ENCODE measurements at regions not wholly inside any gene's neighbourhood (a gene's known extent, or its start where the extent isn't known, plus 50 kb on each side); places are given as distances from the start of the nearest gene placed in this dataset.

DNA sequence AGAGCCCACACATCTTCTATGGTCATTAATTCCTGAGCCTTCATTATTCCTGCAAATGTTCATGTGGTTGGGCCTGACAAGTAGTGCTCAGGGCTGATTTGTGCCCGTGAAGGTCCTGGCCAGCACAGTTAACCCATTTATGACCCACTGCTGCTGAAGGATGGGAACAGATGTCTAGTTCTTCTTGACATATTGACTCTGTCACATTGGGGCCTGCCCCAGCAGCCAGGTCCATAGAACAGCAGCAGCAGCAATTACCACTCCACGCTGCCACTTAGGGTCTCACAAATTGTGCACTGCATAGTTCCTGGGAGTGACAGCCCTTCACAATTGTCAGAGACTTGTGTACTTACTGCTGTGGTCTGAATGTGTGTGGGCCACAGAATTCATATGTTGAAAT is 442.3 kb upstream of the RGPD4 start:
- no peak overlapping the region for H3K4me3 ChIP-seq (replicated peaks; ENCODE audit: insufficient read depth, low read length)

DNA sequence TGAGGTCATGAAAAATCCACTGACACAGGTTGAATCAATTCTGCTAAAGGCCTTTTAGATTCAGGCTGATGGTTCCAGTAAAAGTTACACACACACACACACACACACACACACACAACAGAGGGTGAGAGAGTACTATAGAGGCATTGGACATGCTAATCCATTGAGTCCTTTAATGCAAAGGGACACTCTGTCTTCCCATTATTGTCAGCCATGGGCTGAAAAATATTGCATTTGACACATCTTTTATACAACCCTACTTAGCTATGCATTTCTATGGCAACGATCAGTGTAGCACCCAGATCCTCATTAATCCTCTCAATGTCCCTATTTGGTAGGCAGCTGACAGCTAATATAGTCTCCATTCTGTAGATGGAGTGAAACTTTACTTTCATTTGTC is 440.8 kb upstream of the RGPD4 start:
- Histone ChIP-seq H3K27ac (replicated peaks) (no peak overlapping the region), H3K27me3 (ENCODE audit: insufficient read depth, poor library complexity, severe bottlenecking) (no peaks in the 10 kb centered on the region), H3K4me3 (replicated peaks; ENCODE audit: insufficient read depth, low read length) (no peak overlapping the region)
- no peak for DNase-seq (ENCODE audit: low read depth in 1 of 2, low spot score in 1 of 2)
- TF ChIP-seq GABPA (IDR thresholded peaks at IDR 0.05; ENCODE audit: low read depth) (no peak), POLR2AphosphoS5 (IDR thresholded peaks at IDR 0.05; ENCODE audit: low read depth) (no peak), SPI1 (IDR thresholded peaks at IDR 0.05; ENCODE audit: borderline replicate concordance, low read depth) (no peak)
- TF ChIP-seq, protein P1, sequence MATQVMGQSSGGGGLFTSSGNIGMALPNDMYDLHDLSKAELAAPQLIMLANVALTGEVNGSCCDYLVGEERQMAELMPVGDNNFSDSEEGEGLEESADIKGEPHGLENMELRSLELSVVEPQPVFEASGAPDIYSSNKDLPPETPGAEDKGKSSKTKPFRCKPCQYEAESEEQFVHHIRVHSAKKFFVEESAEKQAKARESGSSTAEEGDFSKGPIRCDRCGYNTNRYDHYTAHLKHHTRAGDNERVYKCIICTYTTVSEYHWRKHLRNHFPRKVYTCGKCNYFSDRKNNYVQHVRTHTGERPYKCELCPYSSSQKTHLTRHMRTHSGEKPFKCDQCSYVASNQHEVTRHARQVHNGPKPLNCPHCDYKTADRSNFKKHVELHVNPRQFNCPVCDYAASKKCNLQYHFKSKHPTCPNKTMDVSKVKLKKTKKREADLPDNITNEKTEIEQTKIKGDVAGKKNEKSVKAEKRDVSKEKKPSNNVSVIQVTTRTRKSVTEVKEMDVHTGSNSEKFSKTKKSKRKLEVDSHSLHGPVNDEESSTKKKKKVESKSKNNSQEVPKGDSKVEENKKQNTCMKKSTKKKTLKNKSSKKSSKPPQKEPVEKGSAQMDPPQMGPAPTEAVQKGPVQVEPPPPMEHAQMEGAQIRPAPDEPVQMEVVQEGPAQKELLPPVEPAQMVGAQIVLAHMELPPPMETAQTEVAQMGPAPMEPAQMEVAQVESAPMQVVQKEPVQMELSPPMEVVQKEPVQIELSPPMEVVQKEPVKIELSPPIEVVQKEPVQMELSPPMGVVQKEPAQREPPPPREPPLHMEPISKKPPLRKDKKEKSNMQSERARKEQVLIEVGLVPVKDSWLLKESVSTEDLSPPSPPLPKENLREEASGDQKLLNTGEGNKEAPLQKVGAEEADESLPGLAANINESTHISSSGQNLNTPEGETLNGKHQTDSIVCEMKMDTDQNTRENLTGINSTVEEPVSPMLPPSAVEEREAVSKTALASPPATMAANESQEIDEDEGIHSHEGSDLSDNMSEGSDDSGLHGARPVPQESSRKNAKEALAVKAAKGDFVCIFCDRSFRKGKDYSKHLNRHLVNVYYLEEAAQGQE (IDR thresholded peaks at IDR 0.05; ENCODE audit: insufficient replicate concordance, low read depth) = no peak
- TF ChIP-seq, protein P2, sequence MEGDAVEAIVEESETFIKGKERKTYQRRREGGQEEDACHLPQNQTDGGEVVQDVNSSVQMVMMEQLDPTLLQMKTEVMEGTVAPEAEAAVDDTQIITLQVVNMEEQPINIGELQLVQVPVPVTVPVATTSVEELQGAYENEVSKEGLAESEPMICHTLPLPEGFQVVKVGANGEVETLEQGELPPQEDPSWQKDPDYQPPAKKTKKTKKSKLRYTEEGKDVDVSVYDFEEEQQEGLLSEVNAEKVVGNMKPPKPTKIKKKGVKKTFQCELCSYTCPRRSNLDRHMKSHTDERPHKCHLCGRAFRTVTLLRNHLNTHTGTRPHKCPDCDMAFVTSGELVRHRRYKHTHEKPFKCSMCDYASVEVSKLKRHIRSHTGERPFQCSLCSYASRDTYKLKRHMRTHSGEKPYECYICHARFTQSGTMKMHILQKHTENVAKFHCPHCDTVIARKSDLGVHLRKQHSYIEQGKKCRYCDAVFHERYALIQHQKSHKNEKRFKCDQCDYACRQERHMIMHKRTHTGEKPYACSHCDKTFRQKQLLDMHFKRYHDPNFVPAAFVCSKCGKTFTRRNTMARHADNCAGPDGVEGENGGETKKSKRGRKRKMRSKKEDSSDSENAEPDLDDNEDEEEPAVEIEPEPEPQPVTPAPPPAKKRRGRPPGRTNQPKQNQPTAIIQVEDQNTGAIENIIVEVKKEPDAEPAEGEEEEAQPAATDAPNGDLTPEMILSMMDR (IDR thresholded peaks at IDR 0.05; ENCODE audit: insufficient read depth, low read length) = no peak

More for the DNA sequence above, 442.3 kb upstream of the RGPD4 start:
- Histone ChIP-seq H3K27ac (replicated peaks) (no peak overlapping the region), H3K27me3 (ENCODE audit: insufficient read depth, poor library complexity, severe bottlenecking) (no peaks in the 10 kb centered on the region)
- no peak for DNase-seq (ENCODE audit: low read depth in 1 of 2, low spot score in 1 of 2)
- TF ChIP-seq SPI1 (IDR thresholded peaks at IDR 0.05; ENCODE audit: borderline replicate concordance, low read depth) = no peak
- TF ChIP-seq, protein P1 (IDR thresholded peaks at IDR 0.05; ENCODE audit: insufficient replicate concordance, low read depth) = no peak
- no peak for TF ChIP-seq GABPA (IDR thresholded peaks at IDR 0.05; ENCODE audit: low read depth)
- TF ChIP-seq, protein P2 (IDR thresholded peaks at IDR 0.05; ENCODE audit: insufficient read depth, low read length) = no peak
- TF ChIP-seq POLR2AphosphoS5 (IDR thresholded peaks at IDR 0.05; ENCODE audit: low read depth) = no peak

DNA sequence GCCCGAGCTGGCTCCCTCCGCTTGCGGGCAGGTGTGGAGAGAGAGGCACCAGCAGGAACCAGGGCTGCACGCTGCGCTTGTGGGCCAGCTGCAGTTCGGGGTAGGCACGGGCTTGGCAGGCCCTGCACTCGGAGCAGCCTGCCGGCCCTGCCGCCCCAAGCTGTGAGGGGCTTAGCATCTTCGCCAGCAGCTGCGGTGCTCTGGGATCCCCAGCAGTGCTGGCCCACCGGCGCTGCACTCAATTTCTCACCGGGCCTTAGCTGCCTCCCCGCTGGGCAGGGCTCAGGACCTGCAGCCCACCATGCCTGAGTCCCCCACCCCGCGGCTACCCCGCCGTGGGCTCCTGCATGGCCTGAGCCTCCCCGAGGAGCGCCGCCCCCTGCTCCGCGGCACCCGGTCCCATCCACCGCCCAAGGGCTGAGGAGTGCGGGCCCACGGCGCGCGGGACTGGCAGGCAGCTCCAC is 434.4 kb upstream of the RGPD4 start:
- Histone ChIP-seq H3K4me3 (replicated peaks; ENCODE audit: insufficient read depth, low read length) (no peak overlapping the region), H3K27ac (replicated peaks) (no peak overlapping the region), H3K27me3 (ENCODE audit: insufficient read depth, poor library complexity, severe bottlenecking) (no peaks in the 10 kb centered on the region)
- no peak for DNase-seq (ENCODE audit: low read depth in 1 of 2, low spot score in 1 of 2)
- TF ChIP-seq GABPA (IDR thresholded peaks at IDR 0.05; ENCODE audit: low read depth) = no peak

DNA sequence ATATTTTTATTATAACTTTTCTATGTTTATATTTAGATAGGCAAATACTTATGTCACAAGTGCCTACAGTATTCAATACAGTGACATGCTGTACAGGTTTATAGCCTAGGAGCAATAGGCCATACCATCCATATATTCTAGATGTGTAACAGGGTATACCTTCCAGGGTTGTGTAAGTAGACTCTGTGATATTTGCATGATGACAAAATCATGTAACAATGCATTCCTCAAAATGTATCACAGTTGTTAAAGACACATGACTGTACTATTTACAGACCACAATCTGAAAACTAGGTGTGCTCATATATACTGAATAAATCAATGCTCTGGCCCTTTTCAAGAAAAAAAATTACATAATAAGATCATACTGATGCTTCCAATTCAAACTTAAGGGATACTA is 433.2 kb upstream of the RGPD4 start:
- H3K4me3 ChIP-seq (replicated peaks; ENCODE audit: insufficient read depth, low read length) = no peak overlapping the region
- H3K27me3 ChIP-seq (ENCODE audit: insufficient read depth, poor library complexity, severe bottlenecking) = no peaks in the 10 kb centered on the region
- TF ChIP-seq, protein P2 (IDR thresholded peaks at IDR 0.05; ENCODE audit: insufficient read depth, low read length) = no peak
- no peak for TF ChIP-seq POLR2AphosphoS5 (IDR thresholded peaks at IDR 0.05; ENCODE audit: low read depth)
- TF ChIP-seq GABPA (IDR thresholded peaks at IDR 0.05; ENCODE audit: low read depth) = no peak
- TF ChIP-seq, protein P1 (IDR thresholded peaks at IDR 0.05; ENCODE audit: insufficient replicate concordance, low read depth) = no peak
- TF ChIP-seq SPI1 (IDR thresholded peaks at IDR 0.05; ENCODE audit: borderline replicate concordance, low read depth) = no peak
- DNase-seq (ENCODE audit: low read depth in 1 of 2, low spot score in 1 of 2) = no peak
- H3K27ac ChIP-seq (replicated peaks) = no peak overlapping the region

All from HL-60 (cell line).